Dendritic cell treated with granulocyte-macrophage colony-stimulating factor and Interleukin-4, amounts not matched to agents 40 ng/mL and 50 ng/mL, for 4 days (primary cell): ENCODE measurements at regions not wholly inside any gene's neighbourhood (a gene's known extent, or its start where the extent isn't known, plus 50 kb on each side); places are given as distances from the start of the nearest gene placed in this dataset.
"Not testable (repeated sequence)": the region's sequence is repeated elsewhere in the genome, so short reads cannot be mapped to it uniquely, and the experiment has no call there.

Source experiments
- H3K27ac Mint-ChIP-seq: one replicate; pipeline ENCODE4 v1.8.0; 2022; ENCODE audit warnings: mild to moderate bottlenecking, mixed read lengths
- H3K27me3 Mint-ChIP-seq: one replicate; pipeline ENCODE4 v1.8.0; 2022; ENCODE audit warnings: mild to moderate bottlenecking, mixed read lengths
- H3K36me3 Mint-ChIP-seq: one replicate; pipeline ENCODE4 v1.8.0; 2022; ENCODE audit warnings: low read depth, mixed read lengths
- H3K4me1 Mint-ChIP-seq: one replicate; pipeline ENCODE4 v1.8.0; 2022; ENCODE audit warnings: low read depth, mixed read lengths
- H3K4me3 Mint-ChIP-seq: one replicate; pipeline ENCODE4 v1.8.0; 2022; ENCODE audit warnings: mild to moderate bottlenecking, moderate library complexity, mixed read lengths
- H3K9me3 Mint-ChIP-seq: one replicate; pipeline ENCODE4 v1.8.0; 2022; ENCODE audit warnings: mixed read lengths
- intact Hi-C: fragments of 100-400 bp; cut with micrococcal nuclease; formaldehyde crosslinking; loops from one replicate; pipeline ENCODE4 v1.15.0; 2022

- Mint-ChIP-seq H3K4me3 (no peak overlapping the region), H3K27ac (no peak overlapping the region), H3K36me3 (no peaks in the 10 kb centered on the region), H3K27me3 (peaks cover 27% of the 10 kb centered on the region), H3K4me1 (no peaks in the 10 kb centered on the region), H3K9me3 (peaks cover 14% of the 10 kb centered on the region)
- intact Hi-C loops: no loop called here
These were observed 56.0 kb upstream of the RAB6C start for GRCh38 chr2:129923265-129924091.

GRCh38 chr2:129924115-129924514 is 55.4 kb upstream of the RAB6C start:
- H3K27me3 Mint-ChIP-seq: peaks cover 24% of the 10 kb centered on the region
- H3K9me3 Mint-ChIP-seq, H3K4me1 Mint-ChIP-seq, H3K27ac Mint-ChIP-seq, H3K36me3 Mint-ChIP-seq, intact Hi-C loops, H3K4me3 Mint-ChIP-seq: not testable (repeated sequence)

GRCh38 chr2:129925381-129925780 is 54.1 kb upstream of the RAB6C start:
- H3K27ac Mint-ChIP-seq: no peak overlapping the region
- no peaks in the 10 kb centered on the region for H3K36me3 Mint-ChIP-seq
- no peaks in the 10 kb centered on the region for H3K9me3 Mint-ChIP-seq
- peaks cover 22% of the 10 kb centered on the region for H3K27me3 Mint-ChIP-seq
- no peaks in the 10 kb centered on the region for H3K4me1 Mint-ChIP-seq
- intact Hi-C loops: no loop called here
- no peak overlapping the region for H3K4me3 Mint-ChIP-seq

GRCh38 chr2:129927696-129928095 is 51.8 kb upstream of the RAB6C start:
- intact Hi-C loops: no loop called here
- Mint-ChIP-seq H3K36me3 (no peaks in the 10 kb centered on the region), H3K4me3 (no peak overlapping the region), H3K27me3 (peaks cover 16% of the 10 kb centered on the region), H3K9me3 (no peaks in the 10 kb centered on the region), H3K4me1 (no peaks in the 10 kb centered on the region), H3K27ac (no peak overlapping the region)

GRCh38 chr2:129929321-129930290 is 49.9 kb upstream of the RAB6C start:
- H3K4me3 Mint-ChIP-seq: no peak overlapping the region
- peaks cover 22% of the 10 kb centered on the region for H3K27me3 Mint-ChIP-seq
- no peaks in the 10 kb centered on the region for H3K9me3 Mint-ChIP-seq
- H3K4me1 Mint-ChIP-seq: no peaks in the 10 kb centered on the region
- no peak overlapping the region for H3K27ac Mint-ChIP-seq
- no peaks in the 10 kb centered on the region for H3K36me3 Mint-ChIP-seq
- intact Hi-C loops: no loop called here
